HT1080 (cell line): ENCODE measurements at regions not wholly inside any gene's neighbourhood (a gene's known extent, or its start where the extent isn't known, plus 50 kb on each side); places are given as distances from the start of the nearest gene placed in this dataset.
A peak's percentile ranks its signal among the peaks of the same experiment; 100 is the strongest.

Source experiments
- DNase-seq: peaks from one replicate; pipeline ENCODE4 v3.0.0-alpha.2; 2015; ENCODE audit warnings: low read depth

GRCh38 chr7:21086688-21087087 is 300.0 kb upstream of the SP8 start:
- no peak for DNase-seq

- DNase-seq, result no peak
These were observed 303.0 kb upstream of the SP8 start for GRCh38 chr7:21089653-21090052.

GRCh38 chr7:21092766-21093702 is 306.3 kb upstream of the SP8 start:
- DNase-seq, result no peak

- no peak for DNase-seq
These were observed 307.9 kb upstream of the SP8 start for GRCh38 chr7:21094589-21094988.

GRCh38 chr7:21099432-21099831 is 312.7 kb upstream of the SP8 start:
- peak; percentile 21 for DNase-seq

GRCh38 chr7:21099955-21100354 is 313.3 kb upstream of the SP8 start:
- no peak for DNase-seq

- DNase-seq, result no peak
These were observed 314.9 kb upstream of the SP8 start for GRCh38 chr7:21101541-21101940.

- no peak for DNase-seq
These were observed 316.9 kb upstream of the SP8 start for GRCh38 chr7:21103426-21104123.

- no peak for DNase-seq
These were observed 317.4 kb upstream of the SP8 start for GRCh38 chr7:21104124-21104500.

GRCh38 chr7:21106296-21106732 is 319.6 kb upstream of the SP8 start:
- no peak for DNase-seq

- DNase-seq, result no peak
These were observed 320.4 kb upstream of the SP8 start for GRCh38 chr7:21107101-21107500.

GRCh38 chr7:21108182-21108581 is 319.7 kb upstream of the SP4 start:
- DNase-seq, result no peak

- DNase-seq, result no peak
These were observed 314.1 kb upstream of the SP4 start for GRCh38 chr7:21113609-21114415.

- DNase-seq, result no peak
These were observed 304.3 kb upstream of the SP4 start for GRCh38 chr7:21123586-21123985.

GRCh38 chr7:21125297-21125696 is 302.6 kb upstream of the SP4 start:
- DNase-seq, result no peak

- no peak for DNase-seq
These were observed 299.6 kb upstream of the SP4 start for GRCh38 chr7:21128062-21128817.

- no peak for DNase-seq
These were observed 296.0 kb upstream of the SP4 start for GRCh38 chr7:21131897-21132296.

GRCh38 chr7:21134631-21135030 is 293.3 kb upstream of the SP4 start:
- DNase-seq, result no peak

GRCh38 chr7:21135437-21135836 is 292.4 kb upstream of the SP4 start:
- no peak for DNase-seq

- no peak for DNase-seq
These were observed 290.2 kb upstream of the SP4 start for GRCh38 chr7:21137640-21138039.

- no peak for DNase-seq
These were observed 287.3 kb upstream of the SP4 start for GRCh38 chr7:21140622-21141021.
